Sigmoid colon (tissue), 6 donors: ENCODE measurements at regions not wholly inside any gene's neighbourhood (a gene's known extent, or its start where the extent isn't known, plus 50 kb on each side); places are given as distances from the start of the nearest gene placed in this dataset.

Experiments used
- DNase-seq: peaks from one replicate; pipeline ENCODE4 v3.0.0-alpha.2; 2019
- H3K27ac ChIP-seq, 4 donors: fragments of 200-600 bp; sonication (generic); one replicate each; pipeline ENCODE4 v1.5.1; 2016 to 2019; ENCODE audit warnings: mild to moderate bottlenecking in 1 of 4
- H3K27me3 ChIP-seq, 3 donors: fragments of 200-600 bp; sonication (generic); one replicate each; pipeline ENCODE4 v1.5.1; 2019; ENCODE audit warnings: mild to moderate bottlenecking in 1 of 3
- H3K36me3 ChIP-seq, 4 donors: fragments of 200-600 bp; sonication (generic); one replicate each; pipeline ENCODE4 v1.5.1; 2016 to 2019
- H3K4me1 ChIP-seq, 4 donors: fragments of 200-600 bp; sonication (generic); one replicate each; pipeline ENCODE4 v1.5.1; 2017 to 2019
- H3K4me3 ChIP-seq, 4 donors: fragments of 200-600 bp; sonication (generic); one replicate each; pipeline ENCODE4 v1.5.1; 2017 to 2019; ENCODE audit warnings: mild to moderate bottlenecking in 2 of 4, moderate library complexity in 1 of 4
- H3K9me3 ChIP-seq, 4 donors: fragments of 200-600 bp in 3 of 4; sonication (generic) in 3 of 4; one replicate each; pipeline versions ENCODE4 v1.5.1 to v1.6.1; 2013 to 2019
- CTCF ChIP-seq, 4 experiments: fragments of 450-650 bp in 3 of 4; fragments of 200-600 bp in 1 of 4; IDR thresholded peaks; one replicate each; pipeline ENCODE4 v1.5.1; 2016 to 2019; ENCODE audit warnings: antibody characterized with exemption in 4 of 4, mild to moderate bottlenecking in 3 of 4, moderate library complexity in 2 of 4
- EP300 ChIP-seq, 4 donors: sonication (generic); formaldehyde crosslinking; IDR thresholded peaks; one replicate each; pipeline ENCODE4 v1.6.1; 2017; ENCODE audit warnings: antibody characterized with exemption in 4 of 4
- POLR2A ChIP-seq, 2 donors: fragments of 450-650 bp; IDR thresholded peaks; one replicate each; pipeline ENCODE4 v1.6.1; 2016; ENCODE audit warnings: antibody characterized with exemption in 2 of 2, mild to moderate bottlenecking in 2 of 2, moderate library complexity in 2 of 2
- POLR2AphosphoS5 ChIP-seq, 4 donors: sonication (generic); formaldehyde crosslinking; IDR thresholded peaks; one replicate each; pipeline ENCODE4 v1.6.1; 2017; ENCODE audit warnings: antibody characterized with exemption in 4 of 4
- WGBS, 2 donors: extraction: QIAGEN DNeasy Blood & Tissue Kit; methylation state at CpG; one replicate each; pipeline ENCODE4 v1.1.7; 2013; 5-methylcytosine and 5-hydroxymethylcytosine counted together
- intact Hi-C: fragments of 100-400 bp; cut with DNase I; formaldehyde crosslinking; loops from one replicate; pipeline ENCODE4 v1.15.1; 2023
- small RNA-seq, 3 donors: library from RNA; depleted of rRNA; stranded (forward); fragments of <200 nt; gene quantifications; one replicate each; pipeline ENCODE3, GENCODE V24; 2016
- donor health status: healthy with polysubstance abuse.
- donor health status: healthy.

DNA sequence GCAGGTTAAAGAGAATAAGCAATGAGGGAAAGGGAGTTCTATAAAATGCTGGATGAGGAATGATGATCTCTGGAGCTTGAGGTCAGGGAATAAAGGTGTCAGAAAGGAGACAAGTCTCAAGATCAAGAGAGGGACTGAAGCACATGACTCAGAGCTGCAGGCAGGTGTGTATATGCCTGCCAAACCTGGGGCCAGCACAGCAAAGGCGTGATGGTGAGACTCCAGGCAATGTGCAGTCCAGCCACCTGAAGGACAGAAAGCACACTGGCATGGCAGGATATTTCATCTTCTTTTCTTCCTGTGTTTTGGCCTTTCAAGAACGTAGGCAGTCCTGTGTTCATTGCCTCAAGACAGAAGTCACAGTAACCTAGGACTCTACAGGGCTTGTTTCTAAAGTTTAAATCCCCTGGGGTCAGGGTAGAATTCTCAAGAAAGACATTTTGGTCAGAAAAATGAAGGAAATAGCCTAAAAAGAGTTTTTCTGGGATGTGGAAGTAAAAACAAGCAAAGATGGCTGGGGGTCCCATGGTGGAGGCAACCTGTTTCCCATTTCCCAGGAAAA lies 55.5 kb upstream of the TOPAZ1 start:
- Histone ChIP-seq H3K4me1 (no peaks in the 10 kb centered on the region), H3K4me3 (no peak overlapping the region), H3K36me3 (no peaks in the 10 kb centered on the region), H3K27me3 (peaks cover 0 to 6% (median 0%) of the 10 kb centered on the region in 3 donors), H3K27ac (no peak overlapping the region), H3K9me3 (no peaks in the 10 kb centered on the region)
- TF ChIP-seq EP300 (IDR thresholded peaks at IDR 0.05) (no peak), CTCF (IDR thresholded peaks at IDR 0.05) (no peak), POLR2AphosphoS5 (IDR thresholded peaks at IDR 0.05) (no peak), POLR2A (IDR thresholded peaks at IDR 0.05) (no peak)
- intact Hi-C loops, result no loop called here
- 63 to 64% methylated on average over 2 of the region's 2 CpGs for WGBS, 2 donors
- DNase-seq, result no peak

DNA sequence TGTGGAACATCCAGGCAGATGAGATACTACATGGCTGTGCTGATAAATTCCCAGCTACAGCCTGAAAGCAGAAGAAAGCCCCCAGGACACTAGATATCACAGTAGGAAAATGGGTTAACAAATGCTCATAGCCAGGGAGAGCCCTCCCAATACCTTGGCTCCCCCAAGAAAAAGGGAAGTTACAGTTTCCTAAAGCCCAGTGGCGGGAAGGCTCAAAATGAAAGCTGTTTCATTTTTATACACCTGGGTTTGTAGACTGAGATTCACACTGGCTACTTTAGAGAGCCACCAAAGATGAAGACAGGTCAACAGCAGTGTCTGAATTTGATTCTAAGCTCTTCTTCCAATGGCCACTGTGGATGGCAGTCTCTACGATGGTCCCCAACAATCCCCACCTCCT lies 55.0 kb upstream of the TOPAZ1 start:
- H3K27ac ChIP-seq, result no peak overlapping the region
- no peak for DNase-seq
- TF ChIP-seq CTCF (IDR thresholded peaks at IDR 0.05) (no peak), POLR2A (IDR thresholded peaks at IDR 0.05) (no peak), POLR2AphosphoS5 (IDR thresholded peaks at IDR 0.05) (no peak), EP300 (IDR thresholded peaks at IDR 0.05) (no peak)
- H3K4me3 ChIP-seq, result no peak overlapping the region
- no peaks in the 10 kb centered on the region for H3K36me3 ChIP-seq
- WGBS, 2 donors, result 43 to 50% methylated on average over 2 of the region's 2 CpGs
- H3K4me1 ChIP-seq, result no peaks in the 10 kb centered on the region
- peaks cover 0 to 3% (median 0%) of the 10 kb centered on the region in 4 donors for H3K9me3 ChIP-seq
- intact Hi-C loops, result no loop called here
- H3K27me3 ChIP-seq, result peaks cover 0 to 6% (median 0%) of the 10 kb centered on the region in 3 donors

Small RNA genes lying in the stretch of these regions (small RNA-seq; reads per million reads assigned to genes)
- gene MIR138-1 (0 to 0.87 (median 0.32) reads per million in 3 donors), gene RNU6-367P (0 reads per million in 3 donors)
